ENCODE measurements at regions not wholly inside any gene's neighbourhood (a gene's known extent, or its start where the extent isn't known, plus 50 kb on each side); places are given as distances from the start of the nearest gene placed in this dataset.

DNA sequence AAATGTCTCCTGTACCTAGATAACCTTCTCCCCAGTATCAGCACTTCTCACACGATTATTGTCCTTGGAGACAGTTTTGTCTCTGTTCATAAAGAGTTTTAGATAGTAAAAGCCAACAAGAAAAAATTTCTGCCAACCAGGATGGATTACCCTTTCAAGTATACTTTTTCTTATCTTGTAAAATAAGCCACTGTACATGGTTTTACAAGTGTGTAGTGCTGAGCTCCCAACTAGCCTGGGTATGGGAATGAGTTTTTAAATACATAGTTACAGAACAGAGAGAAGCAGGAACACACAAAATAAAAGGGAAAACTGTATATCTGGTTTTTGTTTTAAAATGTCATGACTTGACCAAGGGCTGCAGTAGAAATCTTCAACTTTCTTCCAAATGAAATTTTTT, 76.7 kb downstream of the C18orf54 start:
- DNase-seq (ENCODE audit: extremely low read depth in 1 of 4, low spot score in 3 of 4) (no peak), ATAC-seq (no peak), FAIRE-seq (no peak)
- no peak overlapping the region for H3K9ac ChIP-seq (ENCODE audit: insufficient read depth in 1 of 2, low read depth in 2 of 2, low read length in 2 of 2)
- CTCF ChIA-PET (ENCODE audit: low intra/inter-chr PET ratio), result no interaction called here
- H4K20me1 ChIP-seq (replicated peaks; ENCODE audit: control insufficient read depth, insufficient read depth, low read length), result no peaks in the 10 kb centered on the region
- no peaks in the 10 kb centered on the region for H3K9me3 ChIP-seq (replicated peaks; ENCODE audit: control insufficient read depth, insufficient read depth, low read depth, low read length)
- no peaks in the 10 kb centered on the region for H3K9me1 ChIP-seq (ENCODE audit: control insufficient read depth, insufficient read depth, low read length)
- no peaks in the 10 kb centered on the region for H3K4me1 ChIP-seq (replicated peaks in 1 of 2; ENCODE audit: control insufficient read depth in 2 of 2, insufficient read depth in 2 of 2, low read length in 2 of 2)
- H3K27ac ChIP-seq (ENCODE audit: extremely low read depth, low read depth, low read length), result no peak overlapping the region
- no peak overlapping the region for H2AFZ ChIP-seq (ENCODE audit: low read depth, low read length)
- intact Hi-C loops (cut with micrococcal nuclease), result no loop called here
- no peaks in the 10 kb centered on the region for H3K27me3 ChIP-seq (ENCODE audit: control insufficient read depth in 2 of 2, insufficient read depth in 2 of 2, low read length in 2 of 2)
- BruUV-seq (replicated peaks), result no TSS peak
- no peak overlapping the region for H3K4me3 ChIP-seq
- no peak overlapping the region for H3K4me2 ChIP-seq (ENCODE audit: insufficient read depth, low read length)
- TF ChIP-seq ZNF830 (CRISPR knock-in tag; IDR thresholded peaks at IDR 0.05) (no peak), ZNF696 (CRISPR knock-in tag; conservative IDR thresholded peaks at IDR 0.05) (no peak), ZNF12 (CRISPR knock-in tag; IDR thresholded peaks at IDR 0.05) (no peak), RAD51 (IDR thresholded peaks at IDR 0.05; ENCODE audit: borderline replicate concordance, low read depth) (no peak), ZNF408 (CRISPR knock-in tag; IDR thresholded peaks at IDR 0.05; ENCODE audit: low read depth) (no peak), SREBF1 (IDR thresholded peaks at IDR 0.05; ENCODE audit: borderline replicate concordance, low read depth, low read length) (no peak), RBBP5 (IDR thresholded peaks at IDR 0.05; ENCODE audit: borderline replicate concordance, insufficient read depth, low read length, poor library complexity, severe bottlenecking) (no peak), HIVEP1 (CRISPR knock-in tag; IDR thresholded peaks at IDR 0.05) (no peak), ZNF644 (tag; IDR thresholded peaks at IDR 0.05; ENCODE audit: low read depth) (no peak), ZNF143 (CRISPR knock-in tag; IDR thresholded peaks at IDR 0.05) (no peak), ADNP (tag; IDR thresholded peaks at IDR 0.05) (no peak)
- in situ Hi-C loops (cut with MboI), result no loop called here
- POLR2A ChIA-PET, result no interaction called here
- no peaks in the 10 kb centered on the region for H3K36me3 ChIP-seq (ENCODE audit: control insufficient read depth, insufficient read depth, low read length)
- no peaks in the 10 kb centered on the region for H3K79me2 ChIP-seq (ENCODE audit: control insufficient read depth, insufficient read depth, low read length)
- 0% methylated on average over 1 of the region's 1 CpG for WGBS (ENCODE audit: insufficient coverage, low coverage, missing lambda C conversion rate)
